ENCODE measurements at regions not wholly inside any gene's neighbourhood (a gene's known extent, or its start where the extent isn't known, plus 50 kb on each side); places are given as distances from the start of the nearest gene placed in this dataset.

DNA sequence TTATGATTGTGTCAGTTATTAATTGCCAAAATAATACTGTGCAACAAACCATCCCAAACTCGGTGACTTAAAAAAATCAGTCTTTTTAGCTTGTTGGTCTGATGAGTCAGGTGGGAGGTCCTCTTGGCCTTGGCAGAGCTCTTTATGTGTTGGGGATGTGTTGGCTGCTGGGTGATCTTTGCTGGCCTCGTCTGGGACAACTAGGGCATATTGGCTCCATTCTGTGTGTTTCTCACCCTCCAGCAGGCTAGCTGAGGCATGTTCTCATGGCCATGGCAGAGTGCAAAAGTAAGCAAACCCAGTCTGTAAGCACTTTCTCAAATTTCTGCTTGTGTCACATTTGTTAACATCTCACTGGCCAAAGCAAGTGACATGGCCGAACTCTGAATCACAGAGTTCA, 251.6 kb downstream of the RPLP1 start:
- H3K27ac ChIP-seq: no peak overlapping the region
- ATAC-seq (no peak), DNase-seq (ENCODE audit: low read depth in 1 of 2, low spot score in 1 of 2) (no peak), FAIRE-seq (no peak)
- H3K4me1 ChIP-seq: no peaks in the 10 kb centered on the region
- ChIA-PET CTCF (interaction anchor here (1.0 to 1.1 kb wide), 2 partner anchors 10 to 39 kb away, joined by 3 read pairs; no protein-coding TSS in a partner anchor), POLR2A (no interaction called here)
- peaks cover 36% of the 10 kb centered on the region for H3K9me3 ChIP-seq
- H3K4me2 ChIP-seq: no peak overlapping the region
- H3K4me3 ChIP-seq: no peak overlapping the region
- 65% methylated on average over 3 of the region's 3 CpGs for WGBS (ENCODE audit: missing lambda C conversion rate)
- TF ChIP-seq TFCP2L1 (CRISPR knock-in tag; IDR thresholded peaks at IDR 0.05): no peak
- TF ChIP-seq HOXB5 (CRISPR knock-in tag; IDR thresholded peaks at IDR 0.05): no peak
- no peak for TF ChIP-seq MYC (IDR thresholded peaks at IDR 0.05; ENCODE audit: borderline replicate concordance, low read length)
- TF ChIP-seq CEBPB (IDR thresholded peaks at IDR 0.05): no peak
- TF ChIP-seq CHD2 (IDR thresholded peaks at IDR 0.05; ENCODE audit: low read length, partially characterized antibody): no peak
- no peak for TF ChIP-seq HOXB13 (CRISPR knock-in tag; IDR thresholded peaks at IDR 0.05; ENCODE audit: low read depth)
- TF ChIP-seq EP300 (IDR thresholded peaks at IDR 0.05): no peak
- TF ChIP-seq GATA3 (IDR thresholded peaks at IDR 0.05; ENCODE audit: borderline replicate concordance): no peak
- no peak for TF ChIP-seq NFE2L2 (conservative IDR thresholded peaks at IDR 0.05; ENCODE audit: low read length)
- TF ChIP-seq, protein P1, sequence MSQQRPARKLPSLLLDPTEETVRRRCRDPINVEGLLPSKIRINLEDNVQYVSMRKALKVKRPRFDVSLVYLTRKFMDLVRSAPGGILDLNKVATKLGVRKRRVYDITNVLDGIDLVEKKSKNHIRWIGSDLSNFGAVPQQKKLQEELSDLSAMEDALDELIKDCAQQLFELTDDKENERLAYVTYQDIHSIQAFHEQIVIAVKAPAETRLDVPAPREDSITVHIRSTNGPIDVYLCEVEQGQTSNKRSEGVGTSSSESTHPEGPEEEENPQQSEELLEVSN (IDR thresholded peaks at IDR 0.05; ENCODE audit: borderline replicate concordance, low read depth): no peak
- TF ChIP-seq CBX8 (IDR thresholded peaks at IDR 0.05): no peak
- no peak for TF ChIP-seq POLR2A (IDR thresholded peaks at IDR 0.05; ENCODE audit: low read length)

DNA sequence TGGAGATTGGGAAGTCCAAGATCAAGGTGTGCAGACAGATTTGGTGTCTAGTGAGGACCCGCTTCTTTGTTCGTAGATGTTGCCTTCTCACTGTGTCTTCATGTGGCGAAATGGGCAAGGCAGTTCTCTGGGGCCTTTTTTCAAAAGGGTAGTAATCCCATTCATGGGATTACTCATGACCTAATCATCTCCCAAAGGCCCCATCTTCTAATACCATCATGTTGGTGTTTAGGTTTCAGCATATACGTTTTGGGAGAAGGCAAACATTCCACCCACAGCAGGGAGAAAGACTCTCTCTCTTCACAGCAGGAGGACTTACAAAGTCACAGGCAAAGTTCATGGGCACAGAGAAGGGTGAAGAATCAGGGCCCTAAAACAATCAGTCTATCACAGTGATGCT, 252.1 kb downstream of the RPLP1 start:
- no peak for ATAC-seq
- TF ChIP-seq CEBPB (IDR thresholded peaks at IDR 0.05): no peak
- no peak for TF ChIP-seq NR3C1 (IDR thresholded peaks at IDR 0.05)
- TF ChIP-seq, protein P2, sequence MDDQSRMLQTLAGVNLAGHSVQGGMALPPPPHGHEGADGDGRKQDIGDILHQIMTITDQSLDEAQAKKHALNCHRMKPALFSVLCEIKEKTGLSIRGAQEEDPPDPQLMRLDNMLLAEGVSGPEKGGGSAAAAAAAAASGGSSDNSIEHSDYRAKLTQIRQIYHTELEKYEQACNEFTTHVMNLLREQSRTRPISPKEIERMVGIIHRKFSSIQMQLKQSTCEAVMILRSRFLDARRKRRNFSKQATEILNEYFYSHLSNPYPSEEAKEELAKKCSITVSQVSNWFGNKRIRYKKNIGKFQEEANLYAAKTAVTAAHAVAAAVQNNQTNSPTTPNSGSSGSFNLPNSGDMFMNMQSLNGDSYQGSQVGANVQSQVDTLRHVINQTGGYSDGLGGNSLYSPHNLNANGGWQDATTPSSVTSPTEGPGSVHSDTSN (IDR thresholded peaks at IDR 0.05): no peak
- TF ChIP-seq HOXB13 (CRISPR knock-in tag; IDR thresholded peaks at IDR 0.05; ENCODE audit: low read depth): no peak
- TF ChIP-seq FOXS1 (CRISPR knock-in tag; IDR thresholded peaks at IDR 0.05): no peak
- no peak for TF ChIP-seq ZNF302 (CRISPR knock-in tag; IDR thresholded peaks at IDR 0.05)
- no peak for TF ChIP-seq HES2 (IDR thresholded peaks at IDR 0.05)
- TF ChIP-seq, protein P1 (IDR thresholded peaks at IDR 0.05; ENCODE audit: borderline replicate concordance, low read depth): no peak
- TF ChIP-seq, protein P3, sequence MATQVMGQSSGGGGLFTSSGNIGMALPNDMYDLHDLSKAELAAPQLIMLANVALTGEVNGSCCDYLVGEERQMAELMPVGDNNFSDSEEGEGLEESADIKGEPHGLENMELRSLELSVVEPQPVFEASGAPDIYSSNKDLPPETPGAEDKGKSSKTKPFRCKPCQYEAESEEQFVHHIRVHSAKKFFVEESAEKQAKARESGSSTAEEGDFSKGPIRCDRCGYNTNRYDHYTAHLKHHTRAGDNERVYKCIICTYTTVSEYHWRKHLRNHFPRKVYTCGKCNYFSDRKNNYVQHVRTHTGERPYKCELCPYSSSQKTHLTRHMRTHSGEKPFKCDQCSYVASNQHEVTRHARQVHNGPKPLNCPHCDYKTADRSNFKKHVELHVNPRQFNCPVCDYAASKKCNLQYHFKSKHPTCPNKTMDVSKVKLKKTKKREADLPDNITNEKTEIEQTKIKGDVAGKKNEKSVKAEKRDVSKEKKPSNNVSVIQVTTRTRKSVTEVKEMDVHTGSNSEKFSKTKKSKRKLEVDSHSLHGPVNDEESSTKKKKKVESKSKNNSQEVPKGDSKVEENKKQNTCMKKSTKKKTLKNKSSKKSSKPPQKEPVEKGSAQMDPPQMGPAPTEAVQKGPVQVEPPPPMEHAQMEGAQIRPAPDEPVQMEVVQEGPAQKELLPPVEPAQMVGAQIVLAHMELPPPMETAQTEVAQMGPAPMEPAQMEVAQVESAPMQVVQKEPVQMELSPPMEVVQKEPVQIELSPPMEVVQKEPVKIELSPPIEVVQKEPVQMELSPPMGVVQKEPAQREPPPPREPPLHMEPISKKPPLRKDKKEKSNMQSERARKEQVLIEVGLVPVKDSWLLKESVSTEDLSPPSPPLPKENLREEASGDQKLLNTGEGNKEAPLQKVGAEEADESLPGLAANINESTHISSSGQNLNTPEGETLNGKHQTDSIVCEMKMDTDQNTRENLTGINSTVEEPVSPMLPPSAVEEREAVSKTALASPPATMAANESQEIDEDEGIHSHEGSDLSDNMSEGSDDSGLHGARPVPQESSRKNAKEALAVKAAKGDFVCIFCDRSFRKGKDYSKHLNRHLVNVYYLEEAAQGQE (IDR thresholded peaks at IDR 0.05): no peak
- TF ChIP-seq CTCF (IDR thresholded peaks at IDR 0.05): no peak
- TF ChIP-seq JUNB (IDR thresholded peaks at IDR 0.05): no peak
- no peak for TF ChIP-seq MYC (IDR thresholded peaks at IDR 0.05; ENCODE audit: borderline replicate concordance, low read length)
- no peak for TF ChIP-seq TFCP2L1 (CRISPR knock-in tag; IDR thresholded peaks at IDR 0.05)
- TF ChIP-seq EP300 (IDR thresholded peaks at IDR 0.05): no peak
- TF ChIP-seq MAZ (IDR thresholded peaks at IDR 0.05; ENCODE audit: borderline replicate concordance, low read depth, low read length): no peak
- no peak for TF ChIP-seq EHF (CRISPR knock-in tag; IDR thresholded peaks at IDR 0.05)
- TF ChIP-seq HDAC2 (IDR thresholded peaks at IDR 0.05): no peak
- POLR2A ChIA-PET: no interaction called here
- Histone ChIP-seq H3K9me3 (peaks cover 38% of the 10 kb centered on the region), H3K27ac (no peak overlapping the region), H3K4me2 (no peak overlapping the region), H3K4me1 (no peaks in the 10 kb centered on the region), H3K4me3 (no peak overlapping the region)
- FAIRE-seq: peak; percentile 67
- CTCF ChIA-PET: interaction anchor here (1.0 kb wide), 1 partner anchor 39 kb away, joined by 3 read pairs; no protein-coding TSS in a partner anchor
- DNase-seq (ENCODE audit: low read depth in 1 of 2, low spot score in 1 of 2): no peak
- 60% methylated on average over 4 of the region's 4 CpGs for WGBS (ENCODE audit: missing lambda C conversion rate)
